Ovary (tissue), 7 donors: ENCODE measurements at regions not wholly inside any gene's neighbourhood (a gene's known extent, or its start where the extent isn't known, plus 50 kb on each side); places are given as distances from the start of the nearest gene placed in this dataset.

ENCODE experiments used
- DNase-seq, 5 donors: peaks; one replicate each; pipeline ENCODE4 v3.0.0-alpha.2; 2019 to 2020
- H3K27ac ChIP-seq, 2 donors: fragments of 200-600 bp; one replicate each; pipeline versions ENCODE4 v1.5.1 to v1.8.0; 2019 to 2022
- H3K27me3 ChIP-seq: fragments of 200-600 bp; one replicate; pipeline ENCODE4 v1.8.0; 2022
- H3K36me3 ChIP-seq: fragments of 200-600 bp; sonication (generic); one replicate; pipeline ENCODE4 v1.5.1; 2019
- H3K4me1 ChIP-seq: one replicate; pipeline ENCODE4 v1.8.1; 2013; ENCODE audit warnings: mild to moderate bottlenecking, moderate library complexity; ENCODE audit not compliant: insufficient read depth
- H3K4me3 ChIP-seq: fragments of 200-600 bp; sonication (generic); one replicate; pipeline ENCODE4 v1.5.1; 2017
- H3K9me3 ChIP-seq, 2 donors: fragments of 200-600 bp in 1 of 2; sonication (generic) in 1 of 2; one replicate each; pipeline versions ENCODE4 v1.5.1 to v1.8.1; 2013 to 2019; ENCODE audit warnings: mild to moderate bottlenecking in 1 of 2, moderate library complexity in 1 of 2
- CTCF ChIP-seq, 3 donors: fragments of 450-650 bp in 2 of 3; fragments of 200-600 bp in 1 of 3; IDR thresholded peaks; one replicate each; pipeline versions ENCODE4 v1.5.1 to v1.8.0; 2016 to 2022; ENCODE audit warnings: antibody characterized with exemption in 3 of 3, mild to moderate bottlenecking in 1 of 3
- EP300 ChIP-seq: sonication (generic); formaldehyde crosslinking; IDR thresholded peaks from one replicate; pipeline ENCODE4 v1.6.1; 2017; ENCODE audit warnings: antibody characterized with exemption
- POLR2A ChIP-seq: fragments of 450-650 bp; IDR thresholded peaks from one replicate; pipeline ENCODE4 v1.6.1; 2017; ENCODE audit warnings: antibody characterized with exemption, mild to moderate bottlenecking, moderate library complexity
- WGBS, 3 donors: extraction: QIAGEN DNeasy Blood & Tissue Kit in 1 of 3; methylation state at CpG; one replicate each; pipeline versions ENCODE4 v1.1.5 to v1.1.7; 2013 to 2017; 5-methylcytosine and 5-hydroxymethylcytosine counted together
- intact Hi-C, 4 donors: fragments of 100-400 bp; cut with DNase I; formaldehyde crosslinking; loops; one replicate each; pipeline versions ENCODE4 v1.11.0 to v1.15.1; 2022 to 2023
- donor health status: DM: no; HTN: no; CAD: no; lungs with moderate emphysema.
- donor health status: DM: no; HTN: no; CAD: no.
- donor health status: Bipolar disorder and iron deficiency.
- donor health status: DM: no; HTN: no; CAD: no.
- donor health status: DM: yes; HTN: yes; CAD: no.

GRCh38 chr3:99400352-99400751 is 238.0 kb upstream of the COL8A1 start:
- H3K27me3 ChIP-seq = no peaks in the 10 kb centered on the region
- intact Hi-C loops = no loop called here
- no peaks in the 10 kb centered on the region for H3K36me3 ChIP-seq
- no peaks in the 10 kb centered on the region for H3K9me3 ChIP-seq
- TF ChIP-seq EP300 (no peak), POLR2A (no peak), CTCF (IDR thresholded peaks at IDR 0.05) (no peak)
- no peaks in the 10 kb centered on the region for H3K4me1 ChIP-seq
- H3K4me3 ChIP-seq = no peak overlapping the region
- WGBS, 3 donors = 92 to 94% (median 92%) methylated on average over 2 of the region's 2 CpGs
- no peak overlapping the region for H3K27ac ChIP-seq
- no peak for DNase-seq

DNA sequence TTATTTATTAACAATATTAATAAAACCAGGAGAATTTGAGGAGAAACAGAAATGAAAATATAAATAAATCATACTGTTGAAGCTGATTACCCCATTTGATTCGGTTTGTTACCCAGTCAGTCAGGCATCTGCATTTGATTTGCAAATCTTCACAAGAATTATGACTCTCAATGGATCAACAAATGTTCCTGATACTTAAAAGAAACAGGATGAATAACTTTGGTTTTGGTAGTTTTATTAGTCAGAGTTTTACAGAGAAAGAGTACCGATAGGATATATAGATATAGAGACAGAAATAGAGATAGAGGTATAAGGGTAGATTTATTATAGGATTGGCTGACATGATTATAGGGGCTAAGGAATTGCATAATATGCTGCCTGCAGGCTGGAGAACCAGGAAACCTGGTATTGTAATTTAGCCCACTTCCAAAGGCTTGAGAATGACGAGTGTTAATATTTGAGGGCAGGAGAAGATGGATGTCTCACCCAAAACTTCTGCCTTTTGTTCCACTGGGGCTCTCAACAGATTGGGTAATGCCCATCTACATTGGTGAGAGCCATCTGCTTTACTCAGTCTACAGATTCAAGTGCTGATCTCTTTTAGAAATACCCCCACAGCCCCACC is 241.6 kb upstream of the COL8A1 start:
- TF ChIP-seq POLR2A = no peak
- TF ChIP-seq CTCF (IDR thresholded peaks at IDR 0.05) = no peak
- TF ChIP-seq EP300 = no peak
- DNase-seq = no peak
- Histone ChIP-seq H3K4me1 (no peaks in the 10 kb centered on the region), H3K27me3 (no peaks in the 10 kb centered on the region), H3K4me3 (no peak overlapping the region), H3K36me3 (no peaks in the 10 kb centered on the region), H3K27ac (no peak overlapping the region), H3K9me3 (no peaks in the 10 kb centered on the region)
- intact Hi-C loops = no loop called here
- WGBS, 3 donors = 79 to 89% (median 87%) methylated on average over 3 of the region's 3 CpGs

GRCh38 chr3:99394831-99395778 is 243.3 kb upstream of the COL8A1 start:
- Histone ChIP-seq H3K9me3 (no peaks in the 10 kb centered on the region), H3K4me3 (no peak overlapping the region), H3K4me1 (no peaks in the 10 kb centered on the region), H3K27me3 (no peaks in the 10 kb centered on the region), H3K36me3 (no peaks in the 10 kb centered on the region), H3K27ac (no peak overlapping the region)
- no peak for DNase-seq
- intact Hi-C loops = no loop called here
- TF ChIP-seq CTCF (IDR thresholded peaks at IDR 0.05) (no peak), EP300 (no peak), POLR2A (no peak)
- WGBS, 3 donors = 23 to 41% (median 41%) methylated on average over 7 of the region's 7 CpGs

DNA sequence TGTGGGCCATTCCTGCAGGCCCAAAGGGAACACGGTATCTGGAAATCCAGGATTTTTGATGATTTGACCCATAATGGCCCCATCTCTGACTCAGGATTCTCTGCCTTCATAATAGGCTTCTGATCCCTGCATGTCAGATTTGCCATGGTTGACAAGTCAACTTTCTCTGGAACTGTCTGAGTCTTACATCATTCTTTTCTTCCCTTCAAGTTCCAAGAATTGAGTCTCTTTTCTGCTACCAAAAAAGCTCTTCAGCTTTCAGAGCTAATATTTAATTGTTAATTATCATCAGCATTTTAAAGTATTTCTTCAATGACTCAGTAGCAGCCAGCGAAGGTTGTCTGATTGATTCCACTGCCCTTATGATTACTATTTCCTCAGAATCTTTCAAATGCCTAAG is 244.4 kb upstream of the COL8A1 start:
- WGBS, 3 donors = 91 to 93% (median 92%) methylated on average over 2 of the region's 2 CpGs
- H3K36me3 ChIP-seq = no peaks in the 10 kb centered on the region
- no peaks in the 10 kb centered on the region for H3K4me1 ChIP-seq
- H3K9me3 ChIP-seq = no peaks in the 10 kb centered on the region
- intact Hi-C loops = no loop called here
- no peak for TF ChIP-seq EP300
- no peak for TF ChIP-seq POLR2A
- H3K27ac ChIP-seq = no peak overlapping the region
- H3K4me3 ChIP-seq = no peak overlapping the region
- H3K27me3 ChIP-seq = no peaks in the 10 kb centered on the region
- no peak for DNase-seq

DNA sequence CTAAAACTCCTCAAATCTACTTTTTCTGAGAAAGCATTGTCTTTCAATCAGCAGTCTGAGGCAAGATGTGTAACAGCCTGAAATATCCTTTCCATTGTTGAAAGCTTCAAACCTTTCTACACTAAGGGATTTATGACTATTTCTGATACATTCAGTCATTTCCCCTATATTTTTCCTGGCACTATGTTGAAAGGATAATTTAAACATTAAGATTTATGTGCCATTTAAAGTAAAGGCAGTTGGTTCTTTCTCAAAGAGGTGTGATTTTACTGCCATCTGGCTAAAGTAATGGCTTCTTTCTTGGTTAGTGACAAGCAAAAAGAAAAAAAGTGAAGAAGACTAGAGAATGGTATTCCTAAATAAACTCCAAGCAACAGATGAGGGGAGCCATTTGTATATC is 249.6 kb upstream of the COL8A1 start:
- H3K27me3 ChIP-seq = no peaks in the 10 kb centered on the region
- H3K36me3 ChIP-seq = no peaks in the 10 kb centered on the region
- no peaks in the 10 kb centered on the region for H3K4me1 ChIP-seq
- DNase-seq = no peak
- TF ChIP-seq CTCF (IDR thresholded peaks at IDR 0.05) = no peak
- no peak for TF ChIP-seq POLR2A
- no peak for TF ChIP-seq EP300
- H3K27ac ChIP-seq = no peak overlapping the region
- no peaks in the 10 kb centered on the region for H3K9me3 ChIP-seq
- intact Hi-C loops = no loop called here
- no peak overlapping the region for H3K4me3 ChIP-seq
